ENCODE measurements at regions not wholly inside any gene's neighbourhood (a gene's known extent, or its start where the extent isn't known, plus 50 kb on each side); places are given as distances from the start of the nearest gene placed in this dataset.

DNA sequence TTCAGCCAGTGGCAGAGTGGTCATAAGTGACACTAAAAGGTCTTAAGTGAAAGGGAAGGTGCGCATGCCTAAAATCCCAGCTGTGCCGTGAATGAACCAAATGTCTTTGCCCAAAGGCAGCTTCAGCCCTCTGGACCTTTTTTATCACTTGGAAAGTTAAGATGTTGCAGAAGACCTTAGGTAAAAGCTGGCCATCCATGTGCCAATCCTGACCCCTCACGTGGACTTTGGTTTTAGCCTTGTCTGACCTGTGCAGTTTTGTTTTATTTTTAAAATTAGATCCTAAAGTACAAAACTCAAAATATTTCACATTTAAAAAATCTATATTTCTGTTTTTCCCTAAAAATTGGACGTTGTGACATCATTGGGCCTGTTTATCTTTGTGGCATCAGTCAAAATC is 429.5 kb downstream of the STK39 start:
- TF ChIP-seq, protein P1, sequence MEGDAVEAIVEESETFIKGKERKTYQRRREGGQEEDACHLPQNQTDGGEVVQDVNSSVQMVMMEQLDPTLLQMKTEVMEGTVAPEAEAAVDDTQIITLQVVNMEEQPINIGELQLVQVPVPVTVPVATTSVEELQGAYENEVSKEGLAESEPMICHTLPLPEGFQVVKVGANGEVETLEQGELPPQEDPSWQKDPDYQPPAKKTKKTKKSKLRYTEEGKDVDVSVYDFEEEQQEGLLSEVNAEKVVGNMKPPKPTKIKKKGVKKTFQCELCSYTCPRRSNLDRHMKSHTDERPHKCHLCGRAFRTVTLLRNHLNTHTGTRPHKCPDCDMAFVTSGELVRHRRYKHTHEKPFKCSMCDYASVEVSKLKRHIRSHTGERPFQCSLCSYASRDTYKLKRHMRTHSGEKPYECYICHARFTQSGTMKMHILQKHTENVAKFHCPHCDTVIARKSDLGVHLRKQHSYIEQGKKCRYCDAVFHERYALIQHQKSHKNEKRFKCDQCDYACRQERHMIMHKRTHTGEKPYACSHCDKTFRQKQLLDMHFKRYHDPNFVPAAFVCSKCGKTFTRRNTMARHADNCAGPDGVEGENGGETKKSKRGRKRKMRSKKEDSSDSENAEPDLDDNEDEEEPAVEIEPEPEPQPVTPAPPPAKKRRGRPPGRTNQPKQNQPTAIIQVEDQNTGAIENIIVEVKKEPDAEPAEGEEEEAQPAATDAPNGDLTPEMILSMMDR (IDR thresholded peaks at IDR 0.05; ENCODE audit: borderline replicate concordance, extremely low read depth, low read length, poor library complexity, severe bottlenecking) = no peak
- TF ChIP-seq EZH2 (IDR thresholded peaks at IDR 0.05; ENCODE audit: borderline replicate concordance, low read depth, low read length, severe bottlenecking) = no peak
